BLaER1 treated with 17β-estradiol and CSF1 and Interleukin-3, amounts not matched to agents 10 nM and 100 nM (cell line): ENCODE measurements at regions not wholly inside any gene's neighbourhood (a gene's known extent, or its start where the extent isn't known, plus 50 kb on each side); places are given as distances from the start of the nearest gene placed in this dataset.
"Not testable (repeated sequence)": the region's sequence is repeated elsewhere in the genome, so short reads cannot be mapped to it uniquely, and the experiment has no call there.

Experiments used
- H3K27ac ChIP-seq, 11 experiments: shearing (Covaris generic); formaldehyde crosslinking; 2 replicates each; pipeline ENCODE4 v1.8.1; 2022
- H3K27me3 ChIP-seq, 11 experiments: shearing (Covaris generic); formaldehyde crosslinking; 2 replicates each; pipeline ENCODE4 v1.8.1; 2022
- H3K36me3 ChIP-seq, 11 experiments: shearing (Covaris generic); formaldehyde crosslinking; 2 replicates each; pipeline ENCODE4 v1.8.1; 2022
- H3K4me1 ChIP-seq, 10 experiments: shearing (Covaris generic); formaldehyde crosslinking; 2 replicates each; pipeline ENCODE4 v1.8.1; 2022
- H3K4me2 ChIP-seq, 11 experiments: shearing (Covaris generic); formaldehyde crosslinking; 2 replicates each; pipeline ENCODE4 v1.8.1; 2022
- H3K4me3 ChIP-seq, 10 experiments: shearing (Covaris generic); formaldehyde crosslinking; 2 replicates each; pipeline ENCODE4 v1.8.1; 2022
- H3K9ac ChIP-seq, 11 experiments: shearing (Covaris generic); formaldehyde crosslinking; 2 replicates each; pipeline ENCODE4 v1.8.1; 2022
- H3K9me3 ChIP-seq, 11 experiments: shearing (Covaris generic); formaldehyde crosslinking; replicated peaks in 1 of 11; 2 replicates each; pipeline ENCODE4 v1.8.1; 2022
- H4K20me1 ChIP-seq, 11 experiments: shearing (Covaris generic); formaldehyde crosslinking; 2 replicates each; pipeline ENCODE4 v1.8.1; 2022
- Cebpa-rat ChIP-seq, 11 experiments: shearing (Covaris generic); IDR thresholded peaks; 2 replicates each; pipeline ENCODE4 v1.8.1; 2022

DNA sequence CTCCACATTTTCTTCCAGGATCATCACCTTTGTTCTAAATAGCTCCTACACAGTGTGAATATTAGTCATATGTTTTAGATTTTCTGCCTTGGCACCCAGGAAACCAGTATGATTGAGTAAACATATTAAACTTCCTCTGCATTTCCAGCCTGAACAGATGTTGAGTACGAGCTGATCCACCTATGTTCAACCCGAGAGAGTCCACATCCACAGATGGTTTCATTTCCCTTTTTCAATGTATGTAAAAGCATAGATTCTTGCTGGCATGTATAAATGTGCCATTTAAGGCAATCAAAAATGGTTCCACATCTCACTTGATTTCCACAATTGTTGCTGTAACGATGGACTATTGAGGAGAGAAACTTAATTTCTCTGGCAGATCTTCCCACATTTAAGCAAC is 74.2 kb downstream of the ZNF716 start:
- not testable (repeated sequence) for H3K36me3 ChIP-seq, H4K20me1 ChIP-seq, H3K4me3 ChIP-seq, H3K9ac ChIP-seq, H3K9me3 ChIP-seq, H3K27me3 ChIP-seq
- Histone ChIP-seq H3K27ac (peak overlapping the region in 5 of 11 experiments; percentile 6 to 32 (median 31); a peak in 4 of 22 replicates), H3K4me2 (peak overlapping the region; percentile 15 to 56 (median 31); a peak in 16 of 22 replicates), H3K4me1 (peaks cover 3 to 14% (median 10%) of the 10 kb centered on the region in 10 experiments; a peak in 11 of 20 replicates)

DNA sequence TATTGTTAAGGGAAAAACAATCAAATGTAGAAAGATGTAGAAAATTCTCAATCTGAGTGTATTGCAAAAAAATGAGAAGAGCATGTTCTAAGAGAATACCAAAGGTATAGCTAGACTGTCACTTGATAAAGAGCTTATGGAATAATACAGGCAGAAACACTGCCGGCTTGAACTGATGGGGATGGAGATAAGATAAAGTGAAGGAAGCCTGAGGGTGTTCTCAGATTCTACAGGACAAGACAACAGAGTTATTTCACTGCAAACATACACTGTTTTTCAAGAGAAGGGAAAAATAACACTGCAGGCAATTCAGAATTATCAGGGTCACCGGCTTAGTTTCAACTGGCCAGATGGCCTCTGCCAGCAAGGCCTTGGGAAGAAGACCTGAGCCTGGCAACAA is 80.0 kb downstream of the ZNF716 start:
- H3K4me3 ChIP-seq: no peak overlapping the region
- no peaks in the 10 kb centered on the region for H4K20me1 ChIP-seq
- no peaks in the 10 kb centered on the region for H3K9me3 ChIP-seq
- no peak for TF ChIP-seq Cebpa-rat (IDR thresholded peaks at IDR 0.05)
- no peak overlapping the region for H3K9ac ChIP-seq
- H3K36me3 ChIP-seq: no peaks in the 10 kb centered on the region
- no peak overlapping the region for H3K4me2 ChIP-seq
- no peak overlapping the region for H3K27ac ChIP-seq
- no peaks in the 10 kb centered on the region for H3K27me3 ChIP-seq
- no peaks in the 10 kb centered on the region for H3K4me1 ChIP-seq

DNA sequence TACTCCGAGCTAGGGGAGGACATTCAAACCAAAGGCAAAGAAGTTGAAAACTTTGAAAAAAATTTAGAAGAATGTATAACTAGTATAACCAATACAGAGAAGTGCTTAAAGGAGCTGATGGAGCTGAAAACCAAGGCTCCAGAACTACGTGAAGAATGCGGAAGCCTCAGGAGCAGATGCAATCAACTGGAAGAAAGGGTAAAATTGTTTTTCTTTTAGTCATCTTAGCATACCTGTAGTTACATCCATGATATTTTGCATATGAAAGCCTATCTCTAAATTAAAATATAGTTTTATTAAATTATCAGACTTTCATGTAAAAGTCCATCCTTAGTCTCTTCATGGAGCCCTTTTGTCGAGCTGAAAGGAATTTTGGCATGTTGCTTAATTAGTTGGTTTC is 90.7 kb downstream of the ZNF716 start:
- not testable (repeated sequence) for H3K9me3 ChIP-seq, H3K4me1 ChIP-seq, H3K4me3 ChIP-seq, H3K27me3 ChIP-seq, H3K27ac ChIP-seq, H3K9ac ChIP-seq, H3K4me2 ChIP-seq, H4K20me1 ChIP-seq, H3K36me3 ChIP-seq

DNA sequence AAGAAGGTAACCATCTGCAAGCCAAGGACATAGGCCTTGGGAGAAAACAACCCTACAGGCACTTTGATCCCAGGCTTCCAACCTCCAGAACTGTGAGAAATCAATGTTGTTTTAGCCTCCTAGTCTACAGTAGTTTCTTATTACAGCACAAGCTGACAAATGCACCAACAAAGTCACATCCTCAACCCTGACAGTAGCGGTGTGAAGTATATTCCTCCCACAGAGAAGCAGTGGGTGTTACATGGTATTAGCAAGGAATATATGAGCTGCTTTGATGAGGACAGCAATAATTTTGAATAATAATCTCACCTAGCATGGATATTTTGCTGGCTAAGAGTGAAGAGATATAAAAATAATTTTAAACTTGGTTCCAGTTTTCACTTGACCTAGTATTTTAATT is 92.4 kb downstream of the ZNF716 start:
- not testable (repeated sequence) for H4K20me1 ChIP-seq, H3K9ac ChIP-seq, H3K4me1 ChIP-seq, H3K27ac ChIP-seq, H3K36me3 ChIP-seq, H3K9me3 ChIP-seq, H3K27me3 ChIP-seq, H3K4me2 ChIP-seq, H3K4me3 ChIP-seq

DNA sequence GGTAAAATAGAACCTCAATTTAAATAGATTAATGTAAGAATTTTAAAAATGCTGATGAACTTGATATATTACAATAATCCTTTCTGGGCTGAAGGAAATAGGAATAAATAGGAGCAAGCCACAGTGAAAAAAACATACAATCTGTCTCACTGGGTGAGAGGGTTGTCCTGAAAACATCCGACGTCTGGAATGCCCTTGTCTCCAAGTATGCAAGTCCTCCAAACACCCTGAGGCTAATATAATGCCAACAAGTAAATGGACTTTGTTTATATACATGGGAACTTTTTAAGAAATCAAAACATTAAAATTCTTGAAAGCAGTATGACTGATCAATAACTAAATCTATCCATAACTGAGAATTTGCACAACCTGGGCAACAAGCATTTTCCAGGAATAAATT is 97.4 kb downstream of the ZNF716 start:
- H3K36me3 ChIP-seq, H3K4me2 ChIP-seq, H3K9ac ChIP-seq, H3K27ac ChIP-seq, H4K20me1 ChIP-seq, H3K9me3 ChIP-seq, H3K4me1 ChIP-seq, H3K4me3 ChIP-seq, H3K27me3 ChIP-seq: not testable (repeated sequence)

DNA sequence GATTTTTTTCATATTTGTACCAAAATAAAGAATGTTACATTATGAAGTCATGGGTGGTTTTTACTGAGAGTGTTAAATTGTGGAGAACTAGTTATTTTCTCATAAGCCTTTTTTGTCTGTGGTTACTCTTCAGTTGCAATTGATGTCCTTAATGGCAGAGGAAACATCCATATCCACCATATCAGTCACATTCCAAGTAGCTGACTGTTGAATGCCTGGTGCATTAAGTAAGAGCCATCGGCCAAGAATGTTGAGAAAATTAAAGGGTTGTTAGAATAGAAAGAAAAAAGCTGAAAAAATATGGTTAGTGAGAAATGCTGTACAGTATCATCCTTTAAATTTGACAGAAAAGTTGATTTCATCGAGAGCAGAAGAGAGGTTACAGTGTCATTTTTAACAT is 100.0 kb downstream of the ZNF716 start:
- not testable (repeated sequence) for H3K36me3 ChIP-seq, H3K27me3 ChIP-seq, H4K20me1 ChIP-seq, H3K4me3 ChIP-seq, H3K4me1 ChIP-seq, H3K27ac ChIP-seq, H3K4me2 ChIP-seq, H3K9me3 ChIP-seq, H3K9ac ChIP-seq

DNA sequence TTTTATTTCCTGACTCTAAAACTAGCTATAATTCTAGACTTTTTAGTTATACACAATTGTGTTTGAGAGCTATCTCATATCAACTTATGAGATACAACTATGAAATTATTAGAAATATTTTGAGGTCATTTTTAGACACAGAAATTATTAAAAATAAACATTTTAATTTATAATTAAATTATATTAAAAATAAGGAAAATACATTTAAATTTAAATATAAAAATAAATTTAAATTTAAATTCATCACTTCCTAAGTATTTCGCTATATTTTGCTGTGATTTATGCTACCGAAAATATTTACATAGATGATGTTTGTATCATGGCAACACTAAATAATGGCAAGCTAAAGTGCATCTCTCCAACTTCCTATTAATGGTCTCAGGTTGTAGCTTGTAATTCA is 105.7 kb downstream of the ZNF716 start:
- H3K9ac ChIP-seq, H3K27ac ChIP-seq, H3K4me2 ChIP-seq, H3K4me3 ChIP-seq, H3K36me3 ChIP-seq, H4K20me1 ChIP-seq, H3K9me3 ChIP-seq, H3K27me3 ChIP-seq, H3K4me1 ChIP-seq: not testable (repeated sequence)

DNA sequence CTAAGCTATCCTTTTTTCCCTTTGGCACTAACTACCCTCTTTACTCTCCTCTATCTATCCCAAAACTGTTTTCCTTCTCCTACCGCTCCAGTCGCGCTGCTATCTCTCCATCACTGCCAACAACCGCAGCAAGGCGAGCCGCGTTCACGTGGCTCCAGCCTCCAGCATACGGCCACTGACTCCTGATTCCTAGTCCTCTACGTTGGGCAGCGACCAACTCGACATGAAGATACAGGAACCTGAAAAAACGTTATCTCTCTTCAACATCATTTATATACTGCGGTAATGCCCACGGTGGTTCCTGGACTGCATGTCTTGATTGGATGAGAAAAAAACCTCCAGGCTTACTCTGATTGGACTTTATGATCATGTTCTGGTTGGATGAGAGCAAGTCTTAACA is 129.5 kb downstream of the ZNF716 start:
- Histone ChIP-seq H3K9me3 (peaks cover 0 to 36% (median 18%) of the 10 kb centered on the region in 11 experiments; a peak in 15 of 22 replicates), H3K4me3 (no peak overlapping the region), H4K20me1 (no peaks in the 10 kb centered on the region), H3K36me3 (no peaks in the 10 kb centered on the region), H3K27ac (no peak overlapping the region), H3K4me1 (no peaks in the 10 kb centered on the region), H3K9ac (no peak overlapping the region), H3K27me3 (no peaks in the 10 kb centered on the region), H3K4me2 (no peak overlapping the region)
- no peak for TF ChIP-seq Cebpa-rat (IDR thresholded peaks at IDR 0.05)
